ENCODE measurements at regions not wholly inside any gene's neighbourhood (a gene's known extent, or its start where the extent isn't known, plus 50 kb on each side); places are given as distances from the start of the nearest gene placed in this dataset.
A peak's percentile ranks its signal among the peaks of the same experiment; 100 is the strongest.

- Mint-ChIP-seq H3K4me1 (peaks cover 20% of the 10 kb centered on the region), H3K36me3 (ENCODE audit: low read depth) (no peaks in the 10 kb centered on the region), H3K27me3 (ENCODE audit: low read depth, poor library complexity) (peaks cover 3% of the 10 kb centered on the region), H3K9me3 (peaks cover 7% of the 10 kb centered on the region), H3K27ac (no peak overlapping the region), H3K4me3 (no peak overlapping the region)
- no peak for TF ChIP-seq CTCF (IDR thresholded peaks at IDR 0.05)
- DNase-seq, result no peak
These were observed 278.9 kb downstream of the PIK3C3 start for GRCh38 chr18:42233908-42234307.

DNA sequence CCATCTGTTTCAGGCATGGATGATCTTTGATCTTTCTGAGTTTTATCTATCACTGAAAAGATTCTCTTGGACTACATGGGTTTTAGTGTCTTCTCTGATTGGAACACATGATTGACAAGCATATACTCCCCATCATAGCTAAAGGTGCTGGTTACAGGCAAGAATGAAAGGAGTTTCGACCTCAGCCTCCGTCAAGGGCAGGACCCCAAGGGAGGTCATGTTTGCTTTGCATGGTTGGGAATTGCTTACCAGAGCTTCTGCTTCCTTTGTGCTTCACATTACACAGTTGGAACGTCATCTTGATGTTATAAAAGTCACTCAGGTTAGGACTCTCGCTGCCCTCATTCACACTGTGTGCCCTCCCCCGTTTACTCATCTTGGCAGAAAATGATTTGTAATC is 287.7 kb downstream of the PIK3C3 start:
- Mint-ChIP-seq H3K36me3 (ENCODE audit: low read depth) (peaks cover 4% of the 10 kb centered on the region), H3K9me3 (peaks cover 29% of the 10 kb centered on the region), H3K27ac (peak overlapping the region; percentile 84), H3K4me1 (peaks cover 43% of the 10 kb centered on the region), H3K27me3 (ENCODE audit: low read depth, poor library complexity) (no peaks in the 10 kb centered on the region), H3K4me3 (no peak overlapping the region)
- peak; percentile 6 for DNase-seq
- no peak for TF ChIP-seq CTCF (IDR thresholded peaks at IDR 0.05)

DNA sequence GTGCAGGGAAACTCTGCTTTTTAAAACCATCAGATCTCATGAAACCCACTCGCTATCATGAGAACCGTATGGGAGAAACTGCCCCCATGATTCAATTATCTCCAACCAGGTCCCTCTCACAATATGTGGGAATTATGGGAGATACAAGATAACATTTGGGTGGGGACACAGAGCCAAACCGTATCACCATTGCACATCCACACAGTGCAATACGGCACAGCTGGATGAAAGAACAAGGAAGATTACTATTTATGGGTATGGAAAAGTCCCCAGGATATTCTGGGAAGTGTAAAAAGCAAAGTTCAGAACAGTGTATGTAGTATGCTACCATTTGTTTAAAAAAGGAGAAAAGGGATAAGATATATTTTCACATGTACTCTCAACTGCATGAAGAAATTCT is 290.1 kb downstream of the PIK3C3 start:
- H3K27ac Mint-ChIP-seq, result no peak overlapping the region
- H3K4me1 Mint-ChIP-seq, result peaks cover 33% of the 10 kb centered on the region
- no peak for TF ChIP-seq CTCF (IDR thresholded peaks at IDR 0.05)

DNA sequence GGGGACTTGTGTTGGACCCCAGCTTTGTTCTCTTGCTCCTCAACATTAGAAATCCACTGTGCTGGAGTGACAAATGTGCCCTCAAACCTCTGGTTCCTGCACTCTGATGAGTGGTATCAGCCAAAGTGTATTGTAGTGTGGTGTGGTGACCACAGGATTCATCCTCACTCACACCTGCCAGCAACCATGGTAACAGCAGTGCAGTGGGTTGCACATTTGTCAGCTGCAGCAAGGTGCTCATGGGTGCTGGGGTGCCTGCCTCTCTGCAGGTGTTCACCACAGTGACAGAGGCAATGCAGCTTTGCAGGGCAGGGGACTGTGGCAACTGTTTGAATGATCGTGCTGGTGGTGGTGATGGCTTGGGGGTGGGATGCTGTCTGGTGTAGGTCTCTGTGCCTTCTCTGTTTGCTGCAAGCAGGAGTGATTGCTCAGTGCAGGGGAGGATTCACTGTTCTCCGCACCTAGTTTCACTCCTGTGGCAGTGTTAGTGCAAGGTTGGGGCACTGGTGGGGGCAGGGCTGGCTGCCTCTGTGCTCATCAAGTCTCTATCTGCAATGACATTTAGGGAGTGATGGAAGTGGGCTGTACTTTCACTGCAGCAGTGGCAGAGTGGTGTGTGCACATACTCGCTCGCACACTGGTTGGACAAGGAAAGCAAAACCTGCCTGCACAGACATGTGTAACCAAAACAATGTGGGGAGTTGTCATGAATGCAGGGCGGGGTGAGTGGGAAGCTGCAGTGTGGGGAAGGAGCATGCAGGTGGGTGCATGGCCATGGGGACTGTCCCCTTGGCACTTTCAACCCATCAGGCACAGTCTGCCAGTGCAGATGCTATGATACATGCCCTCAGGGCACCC is 301.1 kb downstream of the PIK3C3 start:
- peaks cover 11% of the 10 kb centered on the region for H3K4me1 Mint-ChIP-seq
- H3K9me3 Mint-ChIP-seq, result peaks cover 23% of the 10 kb centered on the region
- no peak overlapping the region for H3K4me3 Mint-ChIP-seq
- H3K27ac Mint-ChIP-seq, result peak overlapping the region; percentile 36
- peaks cover 8% of the 10 kb centered on the region for H3K27me3 Mint-ChIP-seq (ENCODE audit: low read depth, poor library complexity)
- no peaks in the 10 kb centered on the region for H3K36me3 Mint-ChIP-seq (ENCODE audit: low read depth)
- no peak for TF ChIP-seq CTCF (IDR thresholded peaks at IDR 0.05)
- no peak for DNase-seq

More for the DNA sequence above, 290.1 kb downstream of the PIK3C3 start:
- peaks cover 4% of the 10 kb centered on the region for H3K27me3 Mint-ChIP-seq (ENCODE audit: low read depth, poor library complexity)
- H3K9me3 Mint-ChIP-seq, result peaks cover 19% of the 10 kb centered on the region
- DNase-seq, result no peak
- no peak overlapping the region for H3K4me3 Mint-ChIP-seq
- H3K36me3 Mint-ChIP-seq (ENCODE audit: low read depth), result no peaks in the 10 kb centered on the region

GRCh38 chr18:42258301-42258965 is 303.4 kb downstream of the PIK3C3 start:
- TF ChIP-seq CTCF (IDR thresholded peaks at IDR 0.05), result no peak
- Mint-ChIP-seq H3K4me3 (no peak overlapping the region), H3K36me3 (ENCODE audit: low read depth) (no peaks in the 10 kb centered on the region), H3K27me3 (ENCODE audit: low read depth, poor library complexity) (no peaks in the 10 kb centered on the region), H3K4me1 (peaks cover 20% of the 10 kb centered on the region), H3K27ac (no peak overlapping the region), H3K9me3 (peaks cover 7% of the 10 kb centered on the region)
- DNase-seq, result no peak
